ENCODE measurements at regions not wholly inside any gene's neighbourhood (a gene's known extent, or its start where the extent isn't known, plus 50 kb on each side); places are given as distances from the start of the nearest gene placed in this dataset.

DNA sequence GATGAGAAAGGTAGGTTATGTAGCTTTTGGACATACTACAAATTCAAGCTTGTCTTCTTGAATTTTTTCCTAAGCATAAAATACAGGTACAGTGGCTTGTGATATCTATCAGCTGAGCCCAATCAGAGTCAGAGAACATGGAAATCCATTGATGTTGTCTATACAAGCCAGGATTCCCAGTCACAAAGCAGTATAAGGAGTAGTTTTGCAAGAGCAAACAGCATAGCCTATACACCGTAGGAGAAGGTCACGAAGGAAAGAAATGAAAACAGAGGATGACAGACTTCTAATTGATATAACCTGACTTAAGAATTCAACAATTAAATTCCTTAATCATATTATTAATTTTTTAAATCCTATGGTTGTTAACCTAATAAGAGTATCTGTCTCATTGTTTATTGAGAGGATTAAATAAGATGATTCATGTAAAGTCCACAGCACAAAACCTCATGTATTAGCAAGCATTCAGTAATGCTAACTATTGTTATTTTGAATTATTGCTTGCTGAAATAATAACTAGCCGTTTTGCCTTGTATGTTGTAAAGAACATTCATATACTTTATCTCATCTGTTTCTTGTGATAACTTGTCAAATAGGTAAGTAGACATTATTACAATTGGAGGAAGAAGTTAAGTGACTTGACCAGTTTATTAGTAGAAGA is 276.6 kb upstream of the ZPLD1 start (continued):
- no peak for TF ChIP-seq IRX3 (CRISPR knock-in tag; IDR thresholded peaks at IDR 0.05; ENCODE audit: borderline replicate concordance, low read depth)

DNA sequence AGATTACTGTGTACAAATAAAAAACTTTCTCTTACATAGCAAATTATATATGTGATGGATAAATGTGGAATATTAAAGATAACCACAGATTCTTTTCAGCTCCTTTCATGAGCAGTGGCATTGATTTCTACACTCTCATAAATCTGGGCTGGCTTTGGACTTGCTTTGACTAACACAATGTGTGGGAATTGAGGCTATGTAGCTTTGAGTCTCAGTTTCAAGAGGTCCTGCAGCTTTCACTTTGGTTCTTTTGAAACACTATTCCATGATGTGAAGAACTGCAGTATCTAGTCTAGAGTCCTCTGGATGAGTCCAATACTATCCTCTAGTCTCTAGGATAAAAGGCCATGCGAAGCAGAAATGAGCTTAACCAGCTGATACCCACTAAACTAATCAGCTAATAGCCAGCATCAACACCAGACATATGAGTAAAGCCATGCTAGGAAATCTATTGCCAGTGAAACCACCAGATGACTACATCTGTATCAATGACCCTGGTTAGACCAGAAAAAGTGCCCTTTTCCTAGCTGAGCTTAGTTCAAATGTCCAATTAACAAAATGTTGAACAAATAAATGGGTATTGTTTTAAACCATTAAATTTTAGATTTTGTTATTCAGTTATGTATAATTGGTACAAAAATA is 274.9 kb upstream of the ZPLD1 start:
- POLR2A ChIA-PET: no interaction called here
- 40% methylated on average over 1 of the region's 1 CpG for WGBS (ENCODE audit: low lambda C conversion rate)
- H3K27ac ChIP-seq (ENCODE audit: extremely low read length, insufficient read depth, low read length): no peak overlapping the region
- no peak overlapping the region for H2AFZ ChIP-seq (ENCODE audit: low read length)
- no peak overlapping the region for H3K4me3 ChIP-seq (replicated peaks in 1 of 3; ENCODE audit: insufficient read depth in 1 of 3, low read depth in 2 of 3, low read length in 3 of 3)
- no peaks in the 10 kb centered on the region for H3K36me3 ChIP-seq (replicated peaks in 1 of 2; ENCODE audit: control insufficient read depth in 1 of 2, insufficient read depth in 2 of 2, low read length in 2 of 2)
- CTCF ChIA-PET (ENCODE audit: low intra/inter-chr PET ratio, low total read pairs): no interaction called here
- H3K27me3 ChIP-seq (ENCODE audit: control insufficient read depth in 1 of 2, insufficient read depth in 2 of 2, low read length in 2 of 2): no peaks in the 10 kb centered on the region
- H3K9me3 ChIP-seq (ENCODE audit: low read length): no peaks in the 10 kb centered on the region
- FAIRE-seq (no peak), ATAC-seq (no peak), DNase-seq (ENCODE audit: low spot score) (no peak)
- no peak overlapping the region for H3K4me2 ChIP-seq (ENCODE audit: low read depth, low read length)
- in situ Hi-C loops (cut with HindIII; ENCODE audit: extremely low pct_ligation_motif_present, low pct_unique_long_range_greater_than_20kb) (no loop called here), intact Hi-C loops (cut with micrococcal nuclease; ENCODE audit: unreplicated experiment) (no loop called here)
- BruUV-seq (replicated peaks): no TSS peak
- H3K79me2 ChIP-seq (ENCODE audit: insufficient read depth, low read length): no peaks in the 10 kb centered on the region
- H4K20me1 ChIP-seq (ENCODE audit: insufficient read depth, low read length): no peaks in the 10 kb centered on the region
- no peak overlapping the region for H3K9ac ChIP-seq (ENCODE audit: insufficient read depth, low read depth, low read length)
- no peaks in the 10 kb centered on the region for H3K4me1 ChIP-seq (ENCODE audit: insufficient read depth, low read length)
- TF ChIP-seq HOXA9 (CRISPR knock-in tag; IDR thresholded peaks at IDR 0.05; ENCODE audit: borderline replicate concordance) (no peak), BORCS8-MEF2B (CRISPR knock-in tag; IDR thresholded peaks at IDR 0.05) (no peak), HNRNPLL (IDR thresholded peaks at IDR 0.05; ENCODE audit: low read depth, low read length, poor library complexity, severe bottlenecking) (no peak), MEIS2 (CRISPR knock-in tag; IDR thresholded peaks at IDR 0.05) (no peak), ZNF841 (CRISPR knock-in tag; IDR thresholded peaks at IDR 0.05; ENCODE audit: borderline replicate concordance) (no peak), ZNF335 (CRISPR knock-in tag; IDR thresholded peaks at IDR 0.05) (no peak), DNMT1 (CRISPR knock-in tag; IDR thresholded peaks at IDR 0.05) (no peak), KDM6A (CRISPR knock-in tag; IDR thresholded peaks at IDR 0.05; ENCODE audit: low read depth) (no peak), RFX5 (IDR thresholded peaks at IDR 0.05; ENCODE audit: low read depth, low read length) (no peak)
- TF ChIP-seq, protein P1, sequence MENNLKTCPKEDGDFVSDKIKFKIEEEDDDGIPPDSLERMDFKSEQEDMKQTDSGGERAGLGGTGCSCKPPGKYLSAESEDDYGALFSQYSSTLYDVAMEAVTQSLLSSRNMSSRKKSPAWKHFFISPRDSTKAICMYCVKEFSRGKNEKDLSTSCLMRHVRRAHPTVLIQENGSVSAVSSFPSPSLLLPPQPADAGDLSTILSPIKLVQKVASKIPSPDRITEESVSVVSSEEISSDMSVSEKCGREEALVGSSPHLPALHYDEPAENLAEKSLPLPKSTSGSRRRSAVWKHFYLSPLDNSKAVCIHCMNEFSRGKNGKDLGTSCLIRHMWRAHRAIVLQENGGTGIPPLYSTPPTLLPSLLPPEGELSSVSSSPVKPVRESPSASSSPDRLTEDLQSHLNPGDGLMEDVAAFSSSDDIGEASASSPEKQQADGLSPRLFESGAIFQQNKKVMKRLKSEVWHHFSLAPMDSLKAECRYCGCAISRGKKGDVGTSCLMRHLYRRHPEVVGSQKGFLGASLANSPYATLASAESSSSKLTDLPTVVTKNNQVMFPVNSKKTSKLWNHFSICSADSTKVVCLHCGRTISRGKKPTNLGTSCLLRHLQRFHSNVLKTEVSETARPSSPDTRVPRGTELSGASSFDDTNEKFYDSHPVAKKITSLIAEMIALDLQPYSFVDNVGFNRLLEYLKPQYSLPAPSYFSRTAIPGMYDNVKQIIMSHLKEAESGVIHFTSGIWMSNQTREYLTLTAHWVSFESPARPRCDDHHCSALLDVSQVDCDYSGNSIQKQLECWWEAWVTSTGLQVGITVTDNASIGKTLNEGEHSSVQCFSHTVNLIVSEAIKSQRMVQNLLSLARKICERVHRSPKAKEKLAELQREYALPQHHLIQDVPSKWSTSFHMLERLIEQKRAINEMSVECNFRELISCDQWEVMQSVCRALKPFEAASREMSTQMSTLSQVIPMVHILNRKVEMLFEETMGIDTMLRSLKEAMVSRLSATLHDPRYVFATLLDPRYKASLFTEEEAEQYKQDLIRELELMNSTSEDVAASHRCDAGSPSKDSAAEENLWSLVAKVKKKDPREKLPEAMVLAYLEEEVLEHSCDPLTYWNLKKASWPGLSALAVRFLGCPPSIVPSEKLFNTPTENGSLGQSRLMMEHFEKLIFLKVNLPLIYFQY (CRISPR knock-in tag; IDR thresholded peaks at IDR 0.05; ENCODE audit: borderline replicate concordance): no peak
- TF ChIP-seq, protein P2, sequence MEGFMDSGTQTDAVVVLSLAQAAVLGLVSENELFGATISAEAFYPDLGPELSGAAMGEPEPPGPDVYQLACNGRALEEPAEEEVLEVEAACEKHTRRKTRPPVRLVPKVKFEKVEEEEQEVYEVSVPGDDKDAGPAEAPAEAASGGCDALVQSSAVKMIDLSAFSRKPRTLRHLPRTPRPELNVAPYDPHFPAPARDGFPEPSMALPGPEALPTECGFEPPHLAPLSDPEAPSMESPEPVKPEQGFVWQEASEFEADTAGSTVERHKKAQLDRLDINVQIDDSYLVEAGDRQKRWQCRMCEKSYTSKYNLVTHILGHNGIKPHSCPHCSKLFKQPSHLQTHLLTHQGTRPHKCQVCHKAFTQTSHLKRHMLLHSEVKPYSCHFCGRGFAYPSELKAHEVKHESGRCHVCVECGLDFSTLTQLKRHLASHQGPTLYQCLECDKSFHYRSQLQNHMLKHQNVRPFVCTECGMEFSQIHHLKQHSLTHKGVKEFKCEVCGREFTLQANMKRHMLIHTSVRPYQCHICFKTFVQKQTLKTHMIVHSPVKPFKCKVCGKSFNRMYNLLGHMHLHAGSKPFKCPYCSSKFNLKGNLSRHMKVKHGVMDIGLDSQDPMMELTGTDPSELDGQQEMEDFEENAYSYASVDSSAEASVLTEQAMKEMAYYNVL (CRISPR knock-in tag; IDR thresholded peaks at IDR 0.05; ENCODE audit: borderline replicate concordance): no peak
- TF ChIP-seq, protein P3, sequence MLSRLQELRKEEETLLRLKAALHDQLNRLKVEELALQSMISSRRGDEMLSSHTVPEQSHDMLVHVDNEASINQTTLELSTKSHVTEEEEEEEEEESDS (CRISPR knock-in tag; IDR thresholded peaks at IDR 0.05; ENCODE audit: borderline replicate concordance): no peak
